IPS-15b (cell line): ENCODE measurements at regions not wholly inside any gene's neighbourhood (a gene's known extent, or its start where the extent isn't known, plus 50 kb on each side); places are given as distances from the start of the nearest gene placed in this dataset.

Source experiments
- H3K27me3 ChIP-seq: one replicate; pipeline ENCODE4 v1.6.1; 2013; ENCODE audit warnings: low read length; ENCODE audit not compliant: control insufficient read depth, insufficient read depth
- H3K36me3 ChIP-seq: one replicate; pipeline ENCODE4 v1.6.1; 2013; ENCODE audit warnings: low read length; ENCODE audit not compliant: control insufficient read depth, insufficient read depth
- H3K4me1 ChIP-seq: one replicate; pipeline ENCODE4 v1.6.1; 2013; ENCODE audit warnings: mild to moderate bottlenecking, low read length; ENCODE audit not compliant: control insufficient read depth, insufficient read depth
- H3K4me3 ChIP-seq: one replicate; pipeline ENCODE4 v1.5.1; 2013; ENCODE audit warnings: low read depth, low read length
- H3K9ac ChIP-seq: one replicate; pipeline ENCODE4 v1.6.1; 2013; ENCODE audit warnings: low read depth, mild to moderate bottlenecking, low read length
- H3K9me3 ChIP-seq: one replicate; pipeline ENCODE4 v1.6.1; 2013; ENCODE audit warnings: mild to moderate bottlenecking, low read length; ENCODE audit not compliant: control insufficient read depth, insufficient read depth

DNA sequence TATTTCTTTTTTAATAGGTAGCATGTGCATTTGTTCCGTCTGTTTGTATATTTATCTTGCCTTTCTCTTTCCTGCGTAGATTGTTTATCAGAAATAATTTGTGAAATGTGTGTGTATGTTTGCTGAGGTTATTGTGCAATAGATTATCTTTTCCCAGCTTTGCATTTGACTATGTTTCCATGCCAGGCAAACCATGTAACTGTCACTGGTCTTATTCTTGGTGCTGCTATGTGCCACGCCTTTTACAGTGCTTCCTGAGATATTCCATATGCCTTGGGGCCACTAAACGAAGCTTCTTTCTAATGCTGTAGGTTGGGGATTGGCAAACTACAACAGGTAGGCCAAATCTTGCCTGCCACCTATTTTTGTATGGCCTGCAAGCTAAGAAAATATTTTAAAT, 598.8 kb downstream of the PLPP3 start:
- no peaks in the 10 kb centered on the region for H3K4me1 ChIP-seq
- no peak overlapping the region for H3K9ac ChIP-seq
- no peak overlapping the region for H3K4me3 ChIP-seq
- H3K9me3 ChIP-seq = no peaks in the 10 kb centered on the region
- no peaks in the 10 kb centered on the region for H3K36me3 ChIP-seq
- no peaks in the 10 kb centered on the region for H3K27me3 ChIP-seq

DNA sequence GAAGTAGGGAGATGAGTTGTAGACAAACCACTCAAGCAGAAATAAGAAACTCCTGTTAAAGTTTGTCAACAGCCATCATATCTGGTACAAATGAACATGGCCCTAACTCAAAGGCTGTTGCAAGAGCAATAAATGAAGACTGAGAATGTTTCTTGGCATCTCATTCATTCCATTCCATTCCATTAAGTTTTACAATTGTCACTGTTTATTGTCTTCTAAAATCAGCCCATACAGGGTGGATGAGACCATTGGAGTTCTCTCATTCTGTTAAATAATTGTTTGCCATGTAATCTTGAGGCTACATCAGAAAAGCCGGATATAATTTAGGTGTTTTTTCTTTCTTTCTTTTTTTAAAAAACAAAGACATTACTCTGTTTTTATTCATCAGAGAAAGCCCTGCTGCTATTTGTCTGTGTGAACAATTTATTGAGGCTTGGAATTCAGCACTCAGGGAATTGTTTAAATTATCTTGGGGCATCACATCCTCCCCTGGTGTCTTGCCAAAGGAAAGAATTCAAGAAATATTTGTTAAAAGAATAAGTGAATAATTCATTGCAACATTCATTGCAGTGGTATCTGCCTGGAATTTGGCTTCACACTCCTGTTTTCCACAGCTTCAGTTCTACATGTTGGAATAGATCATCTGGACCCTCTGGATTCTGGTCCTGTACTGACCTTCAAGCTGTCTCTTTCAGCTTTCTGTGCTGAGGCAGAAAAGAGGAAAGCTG, 604.5 kb downstream of the PLPP3 start:
- H3K9me3 ChIP-seq = no peaks in the 10 kb centered on the region
- no peak overlapping the region for H3K4me3 ChIP-seq
- no peaks in the 10 kb centered on the region for H3K27me3 ChIP-seq
- no peaks in the 10 kb centered on the region for H3K4me1 ChIP-seq
- no peaks in the 10 kb centered on the region for H3K36me3 ChIP-seq
- no peak overlapping the region for H3K9ac ChIP-seq

DNA sequence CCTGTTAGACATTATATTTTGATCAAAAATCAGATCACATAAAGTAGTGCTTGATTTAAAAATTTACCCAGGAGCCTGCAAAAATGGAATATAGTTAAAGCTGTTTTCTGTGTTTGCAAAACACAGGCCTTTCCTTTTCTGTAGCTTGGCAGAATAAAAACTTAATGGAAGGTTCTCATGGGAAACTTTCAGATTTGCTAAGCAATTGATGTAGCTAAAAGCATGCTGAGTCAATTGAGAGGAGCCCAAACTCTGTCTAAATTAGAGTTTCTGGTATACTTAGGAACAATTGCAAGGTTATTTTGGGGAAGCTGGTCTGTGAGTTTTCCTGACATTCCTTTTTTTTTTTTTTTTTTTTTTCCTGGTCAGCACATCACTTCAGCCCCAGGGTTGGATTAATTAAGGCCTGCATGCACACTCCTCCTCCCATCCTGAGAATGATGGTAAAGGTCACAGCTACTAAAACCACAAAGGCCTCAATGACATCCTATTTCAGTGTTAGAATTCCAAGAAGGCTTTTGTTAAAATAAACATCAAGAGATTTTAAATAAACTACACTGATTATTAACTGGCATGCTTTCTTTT, 608.7 kb downstream of the PLPP3 start:
- Histone ChIP-seq H3K27me3 (no peaks in the 10 kb centered on the region), H3K4me1 (no peaks in the 10 kb centered on the region), H3K9me3 (no peaks in the 10 kb centered on the region), H3K9ac (no peak overlapping the region), H3K36me3 (no peaks in the 10 kb centered on the region), H3K4me3 (no peak overlapping the region)

DNA sequence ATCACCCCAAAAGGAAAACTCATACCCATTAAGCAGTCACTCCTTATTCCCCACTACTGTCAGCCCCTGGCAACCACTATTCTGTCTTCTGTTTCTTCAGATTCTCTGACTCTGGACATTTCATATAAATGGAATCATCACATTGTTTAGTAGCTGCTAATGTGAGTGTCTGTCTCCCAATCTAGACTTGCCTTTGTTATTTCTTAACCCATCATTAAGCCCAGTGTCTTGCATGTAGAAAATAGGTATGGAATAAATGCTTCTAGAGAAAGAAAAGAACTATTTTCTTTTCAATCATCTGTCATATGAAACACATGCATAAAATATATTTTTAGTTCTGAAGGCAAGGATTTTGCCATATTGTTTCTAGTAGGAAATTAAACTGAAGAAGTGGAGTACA, 610.0 kb downstream of the PLPP3 start:
- Histone ChIP-seq H3K4me3 (no peak overlapping the region), H3K36me3 (no peaks in the 10 kb centered on the region), H3K9me3 (no peaks in the 10 kb centered on the region), H3K27me3 (no peaks in the 10 kb centered on the region), H3K9ac (no peak overlapping the region), H3K4me1 (no peaks in the 10 kb centered on the region)

DNA sequence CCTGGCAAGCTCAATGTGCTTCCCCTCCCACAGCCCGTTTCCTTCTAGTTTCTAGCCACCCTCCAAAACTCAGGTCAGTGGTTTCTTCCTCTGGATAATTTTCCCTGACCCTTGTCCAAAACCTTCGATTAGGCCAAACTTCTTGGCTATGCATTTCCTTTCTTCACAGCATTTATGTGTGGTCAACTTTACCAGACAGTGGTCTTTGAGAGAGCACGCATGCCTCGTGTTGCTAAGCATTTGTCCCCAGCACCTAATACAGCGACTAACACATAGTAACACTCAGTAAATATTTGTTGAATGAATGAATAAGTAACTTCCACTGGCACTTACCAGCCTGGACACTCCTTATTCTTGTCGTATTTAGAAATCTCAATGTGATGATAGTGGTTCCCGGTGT, 610.7 kb downstream of the PLPP3 start:
- Histone ChIP-seq H3K4me3 (no peak overlapping the region), H3K9ac (no peak overlapping the region), H3K27me3 (no peaks in the 10 kb centered on the region), H3K9me3 (no peaks in the 10 kb centered on the region), H3K36me3 (no peaks in the 10 kb centered on the region), H3K4me1 (no peaks in the 10 kb centered on the region)

DNA sequence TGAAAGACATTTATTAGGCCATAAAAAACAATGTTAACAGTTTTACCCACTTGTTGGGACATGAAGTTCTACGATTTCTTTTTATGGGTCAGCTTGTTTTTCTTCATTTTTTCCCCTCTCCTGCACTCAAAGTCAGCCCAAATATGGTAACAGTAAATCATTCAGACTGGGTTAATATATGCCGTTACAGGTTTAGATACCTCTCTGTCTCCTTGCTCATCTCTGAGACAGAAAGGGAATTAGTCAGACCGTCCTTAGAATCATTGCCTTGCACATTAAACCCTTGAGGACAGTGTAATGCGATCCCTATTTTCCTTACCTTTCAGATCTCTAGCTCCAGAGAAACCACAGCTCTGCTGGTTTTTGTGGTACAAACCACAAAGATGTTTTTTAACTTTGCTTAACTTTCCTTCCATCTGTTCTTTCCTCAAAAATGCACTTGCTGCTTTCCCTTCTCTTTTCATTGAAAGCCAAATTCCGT, 613.3 kb downstream of the PLPP3 start:
- Histone ChIP-seq H3K4me1 (no peaks in the 10 kb centered on the region), H3K9me3 (no peaks in the 10 kb centered on the region), H3K36me3 (no peaks in the 10 kb centered on the region), H3K27me3 (no peaks in the 10 kb centered on the region), H3K4me3 (no peak overlapping the region), H3K9ac (no peak overlapping the region)

DNA sequence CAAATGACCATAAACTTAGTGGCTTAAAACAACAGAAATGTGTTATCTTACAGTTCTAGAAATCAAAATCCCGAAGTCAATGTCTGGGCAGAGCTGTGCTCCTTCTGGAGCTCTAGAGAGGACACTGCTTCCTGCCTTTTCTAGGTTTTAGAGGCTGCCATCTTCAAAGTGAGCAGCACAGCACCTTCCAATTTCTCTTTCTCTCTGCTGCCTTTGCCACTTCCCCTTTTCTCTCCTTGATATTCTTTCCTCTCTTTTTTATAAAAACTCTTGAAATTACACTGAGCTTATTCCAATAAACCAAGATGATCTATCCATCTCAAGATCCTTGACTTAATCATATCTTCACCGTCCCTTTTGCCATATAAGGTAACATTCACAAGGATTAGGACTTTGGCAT, 616.9 kb downstream of the PLPP3 start:
- no peaks in the 10 kb centered on the region for H3K27me3 ChIP-seq
- no peak overlapping the region for H3K9ac ChIP-seq
- no peaks in the 10 kb centered on the region for H3K36me3 ChIP-seq

DNA sequence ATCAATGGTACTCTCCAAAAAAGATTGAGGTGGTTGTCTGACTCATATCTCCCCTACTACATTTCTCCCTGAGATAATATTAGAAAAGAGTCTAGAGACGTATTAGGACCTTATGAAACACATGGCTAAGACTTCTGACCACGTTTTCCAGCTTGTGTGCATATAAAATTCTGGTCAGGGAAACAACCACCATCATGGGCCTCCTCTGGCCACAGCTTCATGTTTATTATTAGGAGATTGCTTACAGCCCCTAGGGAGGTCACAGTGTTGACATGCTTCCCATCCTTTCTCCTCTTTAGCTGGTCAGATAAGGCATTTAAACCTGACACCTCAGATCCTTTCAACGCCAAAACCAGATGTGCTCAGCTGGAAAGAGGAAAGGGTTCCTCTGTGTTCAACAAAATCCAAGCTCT, 620.2 kb downstream of the PLPP3 start:
- Histone ChIP-seq H3K9ac (no peak overlapping the region), H3K4me1 (no peaks in the 10 kb centered on the region), H3K36me3 (no peaks in the 10 kb centered on the region), H3K4me3 (no peak overlapping the region), H3K27me3 (no peaks in the 10 kb centered on the region), H3K9me3 (no peaks in the 10 kb centered on the region)

More for the DNA sequence above, 616.9 kb downstream of the PLPP3 start:
- no peak overlapping the region for H3K4me3 ChIP-seq
- H3K4me1 ChIP-seq = no peaks in the 10 kb centered on the region
- H3K9me3 ChIP-seq = no peaks in the 10 kb centered on the region

DNA sequence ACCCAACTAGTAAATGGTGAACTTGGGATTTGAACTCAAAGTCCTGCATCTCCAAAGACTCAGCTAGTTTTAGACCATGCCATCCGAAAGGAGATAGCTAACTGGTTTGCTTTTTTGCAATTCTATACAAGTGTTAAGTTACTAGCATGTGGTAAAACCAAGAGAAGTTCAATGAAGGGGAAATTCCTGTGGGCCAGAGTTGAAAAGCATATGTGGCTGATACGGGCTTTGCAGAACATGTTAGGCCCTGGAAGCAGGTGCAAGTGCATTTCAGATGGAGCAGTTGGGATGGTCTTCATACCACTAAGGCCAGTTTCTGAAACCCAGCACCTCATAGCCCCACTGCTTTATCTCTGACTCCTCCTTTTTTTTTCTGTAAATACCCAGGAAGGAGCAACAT, 620.9 kb downstream of the PLPP3 start:
- no peaks in the 10 kb centered on the region for H3K27me3 ChIP-seq
- no peaks in the 10 kb centered on the region for H3K9me3 ChIP-seq
- no peak overlapping the region for H3K9ac ChIP-seq
- no peaks in the 10 kb centered on the region for H3K36me3 ChIP-seq
- no peaks in the 10 kb centered on the region for H3K4me1 ChIP-seq
- no peak overlapping the region for H3K4me3 ChIP-seq

DNA sequence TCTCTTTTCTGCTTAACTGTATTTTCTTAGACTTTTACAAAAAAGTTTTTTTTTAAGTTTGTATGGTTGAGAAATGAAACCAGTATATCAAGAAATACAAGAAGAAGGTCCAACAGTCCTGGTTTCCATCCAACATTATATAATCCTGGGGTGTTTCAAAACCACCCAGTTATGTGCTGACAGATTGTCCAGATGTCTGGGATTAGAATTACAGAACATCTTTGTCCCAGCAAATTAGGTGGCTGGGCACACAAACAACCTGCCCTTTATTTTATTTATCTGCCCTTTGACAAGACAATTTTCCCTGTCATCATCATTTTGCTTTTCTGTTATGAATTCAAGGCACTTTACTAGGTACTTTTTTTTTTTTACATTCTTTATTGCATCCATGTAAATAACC, 622.1 kb downstream of the PLPP3 start:
- Histone ChIP-seq H3K9ac (no peak overlapping the region), H3K4me1 (no peaks in the 10 kb centered on the region), H3K9me3 (no peaks in the 10 kb centered on the region), H3K27me3 (no peaks in the 10 kb centered on the region), H3K36me3 (no peaks in the 10 kb centered on the region), H3K4me3 (no peak overlapping the region)

DNA sequence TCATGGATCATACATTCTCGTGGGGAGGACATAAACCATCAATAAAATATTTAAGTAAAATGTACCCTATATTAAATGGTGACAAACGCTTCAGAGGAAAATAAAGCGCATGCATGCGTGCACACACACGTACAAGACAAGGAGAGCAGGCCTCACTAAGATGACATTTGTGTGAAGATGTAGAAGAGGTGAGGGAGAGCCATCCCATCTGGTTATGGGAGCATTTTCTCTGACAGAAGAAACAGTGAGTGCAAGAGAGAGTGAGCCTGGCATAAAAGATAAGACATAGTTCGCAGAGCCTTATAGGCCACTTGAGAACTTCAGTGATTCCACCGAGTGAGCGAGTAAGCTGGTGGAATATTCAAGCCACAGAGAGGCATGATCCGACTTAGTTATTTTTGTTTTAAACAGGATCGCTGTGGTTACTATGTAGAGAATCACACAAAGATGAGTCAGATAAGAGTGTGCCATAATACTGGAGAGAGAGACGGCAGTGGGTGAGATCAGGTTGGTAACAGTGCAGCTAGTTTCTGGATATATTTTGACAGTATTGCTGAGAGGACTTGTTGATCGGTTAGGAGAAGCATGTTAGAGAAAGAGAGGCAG, 624.2 kb downstream of the PLPP3 start:
- no peaks in the 10 kb centered on the region for H3K4me1 ChIP-seq
- no peaks in the 10 kb centered on the region for H3K9me3 ChIP-seq
- H3K27me3 ChIP-seq = no peaks in the 10 kb centered on the region
- H3K4me3 ChIP-seq = no peak overlapping the region
- no peaks in the 10 kb centered on the region for H3K36me3 ChIP-seq
- no peak overlapping the region for H3K9ac ChIP-seq

DNA sequence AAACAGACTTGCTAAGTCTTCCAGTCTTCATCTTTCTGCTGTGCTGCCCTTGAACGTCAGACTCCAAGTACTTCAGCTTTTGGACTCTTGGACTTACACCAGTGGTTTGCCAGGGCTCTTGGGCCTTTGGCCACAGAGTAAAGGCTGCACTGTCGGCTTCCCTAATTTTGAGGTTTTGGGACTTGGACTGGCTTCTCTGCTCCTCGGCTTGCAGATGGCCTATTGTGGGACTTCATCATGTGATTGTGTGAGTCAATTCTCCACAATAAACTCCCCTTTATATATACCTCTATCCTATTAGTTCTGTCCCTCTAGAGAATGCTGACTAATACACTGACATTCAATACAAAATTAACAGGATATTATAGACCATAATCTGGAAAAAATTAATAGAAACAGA, 628.1 kb downstream of the PLPP3 start:
- Histone ChIP-seq H3K4me1 (no peaks in the 10 kb centered on the region), H3K4me3 (no peak overlapping the region), H3K9ac (no peak overlapping the region), H3K36me3 (no peaks in the 10 kb centered on the region), H3K27me3 (no peaks in the 10 kb centered on the region), H3K9me3 (no peaks in the 10 kb centered on the region)
